Large intestine (tissue), 3 donors: ENCODE measurements at regions not wholly inside any gene's neighbourhood (a gene's known extent, or its start where the extent isn't known, plus 50 kb on each side); places are given as distances from the start of the nearest gene placed in this dataset.

ENCODE experiments used
- DNase-seq, 2 donors: peaks; one replicate each; pipeline versions ENCODE4 v3.0.0 to v3.0.0-alpha.2; 2013
- H3K27ac ChIP-seq: one replicate; pipeline ENCODE4 v1.5.1; 2013; ENCODE audit warnings: low read length
- H3K27me3 ChIP-seq: 2 replicates; pipeline ENCODE4 v1.6.1; 2013; ENCODE audit warnings: low read length; ENCODE audit not compliant: control insufficient read depth, insufficient read depth
- H3K36me3 ChIP-seq: 2 replicates; pipeline ENCODE4 v1.6.1; 2013; ENCODE audit warnings: low read length; ENCODE audit not compliant: control insufficient read depth, insufficient read depth
- H3K4me1 ChIP-seq: one replicate; pipeline ENCODE4 v1.6.1; 2013; ENCODE audit warnings: low read length; ENCODE audit not compliant: control insufficient read depth, insufficient read depth
- H3K4me3 ChIP-seq: one replicate; pipeline ENCODE4 v1.5.1; 2013; ENCODE audit warnings: low read length
- H3K9me3 ChIP-seq: one replicate; pipeline ENCODE4 v1.6.1; 2013; ENCODE audit warnings: mild to moderate bottlenecking, low read depth, low read length, moderate library complexity; ENCODE audit not compliant: control insufficient read depth
- WGBS: methylation state at CpG from one replicate; pipeline ENCODE4 v1.1.5; 2013; ENCODE audit warnings: low lambda C conversion rate; ENCODE audit not compliant: insufficient coverage; 5-methylcytosine and 5-hydroxymethylcytosine counted together

GRCh38 chr5:3384531-3384930 lies 211.1 kb upstream of the IRX1 start:
- 80% methylated on average over 2 of the region's 7 CpGs for WGBS
- H3K36me3 ChIP-seq: no peaks in the 10 kb centered on the region
- no peaks in the 10 kb centered on the region for H3K27me3 ChIP-seq
- H3K27ac ChIP-seq: no peak overlapping the region
- H3K4me1 ChIP-seq: no peaks in the 10 kb centered on the region
- H3K4me3 ChIP-seq: no peak overlapping the region
- DNase-seq: no peak
- no peaks in the 10 kb centered on the region for H3K9me3 ChIP-seq

GRCh38 chr5:3382782-3383181 lies 212.8 kb upstream of the IRX1 start:
- DNase-seq: no peak
- Histone ChIP-seq H3K27ac (no peak overlapping the region), H3K4me1 (no peaks in the 10 kb centered on the region), H3K27me3 (no peaks in the 10 kb centered on the region), H3K9me3 (no peaks in the 10 kb centered on the region), H3K4me3 (no peak overlapping the region), H3K36me3 (no peaks in the 10 kb centered on the region)
- WGBS: no CpG with 5 or more reads among the region's 9 CpGs

GRCh38 chr5:3382151-3382550 lies 213.5 kb upstream of the IRX1 start:
- no peak for DNase-seq
- no CpG with 5 or more reads among the region's 10 CpGs for WGBS

GRCh38 chr5:3381206-3381825 lies 214.3 kb upstream of the IRX1 start:
- Histone ChIP-seq H3K27me3 (no peaks in the 10 kb centered on the region), H3K36me3 (no peaks in the 10 kb centered on the region), H3K9me3 (no peaks in the 10 kb centered on the region), H3K4me3 (no peak overlapping the region), H3K27ac (no peak overlapping the region), H3K4me1 (no peaks in the 10 kb centered on the region)
- WGBS: no CpG with 5 or more reads among the region's 15 CpGs
- DNase-seq: no peak

More at GRCh38 chr5:3382151-3382550, 213.5 kb upstream of the IRX1 start:
- no peaks in the 10 kb centered on the region for H3K27me3 ChIP-seq
- no peak overlapping the region for H3K27ac ChIP-seq
- no peaks in the 10 kb centered on the region for H3K9me3 ChIP-seq
- H3K36me3 ChIP-seq: no peaks in the 10 kb centered on the region
- no peaks in the 10 kb centered on the region for H3K4me1 ChIP-seq
- H3K4me3 ChIP-seq: no peak overlapping the region

GRCh38 chr5:3380689-3381088 lies 214.9 kb upstream of the IRX1 start:
- H3K27me3 ChIP-seq: no peaks in the 10 kb centered on the region
- no peak for DNase-seq
- H3K36me3 ChIP-seq: no peaks in the 10 kb centered on the region
- H3K4me3 ChIP-seq: no peak overlapping the region
- no peaks in the 10 kb centered on the region for H3K4me1 ChIP-seq
- H3K27ac ChIP-seq: no peak overlapping the region
- no CpG with 5 or more reads among the region's 3 CpGs for WGBS
- H3K9me3 ChIP-seq: no peaks in the 10 kb centered on the region

- no peaks in the 10 kb centered on the region for H3K36me3 ChIP-seq
- DNase-seq: no peak
- peaks cover 5% of the 10 kb centered on the region for H3K9me3 ChIP-seq
- H3K27me3 ChIP-seq: no peaks in the 10 kb centered on the region
- no peak overlapping the region for H3K27ac ChIP-seq
- H3K4me1 ChIP-seq: no peaks in the 10 kb centered on the region
- no peak overlapping the region for H3K4me3 ChIP-seq
- WGBS: 100% methylated on average over 1 of the region's 5 CpGs
Measured at GRCh38 chr5:3377831-3378230, 217.8 kb upstream of the IRX1 start.

- Histone ChIP-seq H3K36me3 (no peaks in the 10 kb centered on the region), H3K4me1 (no peaks in the 10 kb centered on the region), H3K27ac (no peak overlapping the region), H3K9me3 (peaks cover 7% of the 10 kb centered on the region), H3K4me3 (no peak overlapping the region), H3K27me3 (no peaks in the 10 kb centered on the region)
- WGBS: no CpG with 5 or more reads among the region's 8 CpGs
- no peak for DNase-seq
Measured at GRCh38 chr5:3377176-3377575, 218.5 kb upstream of the IRX1 start.

GRCh38 chr5:3376611-3377010 lies 219.0 kb upstream of the IRX1 start:
- Histone ChIP-seq H3K4me3 (no peak overlapping the region), H3K27ac (no peak overlapping the region), H3K4me1 (no peaks in the 10 kb centered on the region), H3K27me3 (no peaks in the 10 kb centered on the region), H3K9me3 (peaks cover 13% of the 10 kb centered on the region), H3K36me3 (no peaks in the 10 kb centered on the region)
- DNase-seq: no peak
- no CpG with 5 or more reads among the region's 6 CpGs for WGBS

GRCh38 chr5:3375586-3376311 lies 219.9 kb upstream of the IRX1 start:
- Histone ChIP-seq H3K4me1 (no peaks in the 10 kb centered on the region), H3K27me3 (no peaks in the 10 kb centered on the region), H3K4me3 (no peak overlapping the region), H3K27ac (no peak overlapping the region), H3K9me3 (peaks cover 13% of the 10 kb centered on the region), H3K36me3 (no peaks in the 10 kb centered on the region)
- no peak for DNase-seq
- WGBS: no CpG with 5 or more reads among the region's 2 CpGs

GRCh38 chr5:3373391-3373790 lies 222.2 kb upstream of the IRX1 start:
- no peaks in the 10 kb centered on the region for H3K27me3 ChIP-seq

GRCh38 chr5:3372289-3372688 lies 223.3 kb upstream of the IRX1 start:
- Histone ChIP-seq H3K4me3 (no peak overlapping the region), H3K27me3 (no peaks in the 10 kb centered on the region), H3K4me1 (no peaks in the 10 kb centered on the region), H3K9me3 (peaks cover 13% of the 10 kb centered on the region), H3K27ac (no peak overlapping the region), H3K36me3 (no peaks in the 10 kb centered on the region)
- DNase-seq: no peak

More at GRCh38 chr5:3373391-3373790, 222.2 kb upstream of the IRX1 start:
- Histone ChIP-seq H3K4me3 (no peak overlapping the region), H3K9me3 (peaks cover 13% of the 10 kb centered on the region), H3K4me1 (no peaks in the 10 kb centered on the region), H3K36me3 (no peaks in the 10 kb centered on the region), H3K27ac (no peak overlapping the region)
- no peak for DNase-seq
